ENCODE measurements at regions not wholly inside any gene's neighbourhood (a gene's known extent, or its start where the extent isn't known, plus 50 kb on each side); places are given as distances from the start of the nearest gene placed in this dataset.

DNA sequence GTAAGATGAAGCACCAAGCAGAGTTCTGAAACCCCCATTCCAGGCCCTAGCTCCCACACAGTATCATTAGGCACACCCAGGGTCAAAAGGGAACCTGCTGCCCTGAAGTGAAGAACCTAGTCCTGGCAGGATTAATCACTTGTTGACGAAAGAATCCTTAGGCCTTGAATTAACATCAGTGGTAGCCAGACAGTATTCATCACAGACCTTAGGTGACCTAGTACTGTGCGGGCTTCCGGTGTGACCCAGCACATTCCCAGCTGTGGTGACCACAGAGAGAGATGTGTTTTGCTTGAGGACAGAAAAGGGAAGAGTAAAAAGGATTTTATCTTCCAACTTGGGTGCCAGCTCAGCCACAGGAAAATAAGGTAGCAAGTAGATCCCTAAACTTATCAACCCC is 1071.4 kb upstream of the FAM98A start:
- Histone ChIP-seq H3K4me3 (ENCODE audit: low read length in 3 of 3) (no peak overlapping the region), H3K4me1 (ENCODE audit: control insufficient read depth in 2 of 3, insufficient read depth in 2 of 3, low read depth in 1 of 3, low read length in 3 of 3) (no peaks in the 10 kb centered on the region), H3K36me3 (ENCODE audit: control insufficient read depth in 2 of 3, insufficient read depth in 3 of 3, low read length in 3 of 3) (no peaks in the 10 kb centered on the region), H3K9me3 (ENCODE audit: control insufficient read depth in 2 of 3, insufficient read depth in 1 of 3, low read length in 3 of 3) (peaks cover 0 to 3% (median 3%) of the 10 kb centered on the region in 3 donors), H3K27me3 (ENCODE audit: control insufficient read depth, insufficient read depth, low read length) (no peaks in the 10 kb centered on the region), H3K27ac (ENCODE audit: low read depth in 2 of 2, low read length in 2 of 2) (no peak overlapping the region), H3K9ac (ENCODE audit: low read length in 3 of 3) (no peak overlapping the region)
- FAIRE-seq: no peak
- intact Hi-C loops (cut with DNase I): no loop called here
- TF ChIP-seq, protein P1, sequence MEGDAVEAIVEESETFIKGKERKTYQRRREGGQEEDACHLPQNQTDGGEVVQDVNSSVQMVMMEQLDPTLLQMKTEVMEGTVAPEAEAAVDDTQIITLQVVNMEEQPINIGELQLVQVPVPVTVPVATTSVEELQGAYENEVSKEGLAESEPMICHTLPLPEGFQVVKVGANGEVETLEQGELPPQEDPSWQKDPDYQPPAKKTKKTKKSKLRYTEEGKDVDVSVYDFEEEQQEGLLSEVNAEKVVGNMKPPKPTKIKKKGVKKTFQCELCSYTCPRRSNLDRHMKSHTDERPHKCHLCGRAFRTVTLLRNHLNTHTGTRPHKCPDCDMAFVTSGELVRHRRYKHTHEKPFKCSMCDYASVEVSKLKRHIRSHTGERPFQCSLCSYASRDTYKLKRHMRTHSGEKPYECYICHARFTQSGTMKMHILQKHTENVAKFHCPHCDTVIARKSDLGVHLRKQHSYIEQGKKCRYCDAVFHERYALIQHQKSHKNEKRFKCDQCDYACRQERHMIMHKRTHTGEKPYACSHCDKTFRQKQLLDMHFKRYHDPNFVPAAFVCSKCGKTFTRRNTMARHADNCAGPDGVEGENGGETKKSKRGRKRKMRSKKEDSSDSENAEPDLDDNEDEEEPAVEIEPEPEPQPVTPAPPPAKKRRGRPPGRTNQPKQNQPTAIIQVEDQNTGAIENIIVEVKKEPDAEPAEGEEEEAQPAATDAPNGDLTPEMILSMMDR (IDR thresholded peaks at IDR 0.05; ENCODE audit: borderline replicate concordance, extremely low read depth, insufficient read depth): no peak
- DNase-seq: no peak

DNA sequence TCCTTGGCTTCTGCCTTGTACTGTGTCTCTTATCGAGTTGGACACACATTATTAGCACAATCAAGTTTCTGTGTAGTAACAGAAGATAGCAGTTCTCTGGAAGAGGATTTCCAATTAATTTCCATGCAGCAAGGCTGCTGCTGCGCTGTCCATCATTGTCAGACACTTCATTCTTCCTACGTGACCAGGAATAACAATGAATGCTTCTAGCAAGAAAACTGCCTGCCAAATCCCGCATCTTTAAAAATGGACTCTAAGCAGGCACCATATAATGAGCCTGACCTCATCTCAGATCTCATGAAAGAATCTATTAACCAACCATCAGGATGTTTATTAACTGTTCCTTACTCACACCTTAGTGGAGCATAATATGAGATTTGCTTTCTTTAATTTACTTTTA is 1067.7 kb upstream of the FAM98A start:
- Histone ChIP-seq H3K27me3 (ENCODE audit: control insufficient read depth, insufficient read depth, low read length) (no peaks in the 10 kb centered on the region), H3K4me1 (ENCODE audit: control insufficient read depth in 2 of 3, insufficient read depth in 2 of 3, low read depth in 1 of 3, low read length in 3 of 3) (no peaks in the 10 kb centered on the region), H3K36me3 (ENCODE audit: control insufficient read depth in 2 of 3, insufficient read depth in 3 of 3, low read length in 3 of 3) (no peaks in the 10 kb centered on the region), H3K9me3 (ENCODE audit: control insufficient read depth in 2 of 3, insufficient read depth in 1 of 3, low read length in 3 of 3) (no peaks in the 10 kb centered on the region), H3K4me3 (ENCODE audit: low read length in 3 of 3) (no peak overlapping the region), H3K9ac (ENCODE audit: low read length in 3 of 3) (no peak overlapping the region), H3K27ac (ENCODE audit: low read depth in 2 of 2, low read length in 2 of 2) (no peak overlapping the region)
- DNase-seq (no peak), FAIRE-seq (no peak)
- TF ChIP-seq, protein P1 (IDR thresholded peaks at IDR 0.05; ENCODE audit: borderline replicate concordance, extremely low read depth, insufficient read depth): no peak
- intact Hi-C loops (cut with DNase I): no loop called here

DNA sequence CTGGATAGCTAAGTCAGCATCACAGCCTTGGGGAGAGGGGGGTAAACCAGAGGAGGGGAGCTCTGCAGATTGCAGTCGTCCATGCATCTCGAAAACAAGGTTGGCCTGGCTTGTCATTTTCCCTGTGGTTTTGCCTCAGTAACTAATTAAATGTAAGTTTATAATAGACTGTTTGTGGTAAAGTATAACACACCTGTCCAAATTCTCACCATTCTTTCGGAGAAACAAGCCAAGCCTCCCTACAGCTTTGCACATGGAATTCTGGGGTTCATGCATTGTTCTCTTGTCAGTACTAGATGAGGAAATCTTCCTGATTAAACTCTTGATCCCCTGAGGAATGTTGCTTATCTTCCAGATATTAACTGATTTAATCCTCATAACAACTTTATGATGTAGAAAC is 1065.2 kb upstream of the FAM98A start:
- no peaks in the 10 kb centered on the region for H3K27me3 ChIP-seq (ENCODE audit: control insufficient read depth, insufficient read depth, low read length)
- H3K36me3 ChIP-seq (ENCODE audit: control insufficient read depth in 2 of 3, insufficient read depth in 3 of 3, low read length in 3 of 3): no peaks in the 10 kb centered on the region
- no peak for FAIRE-seq
- H3K4me3 ChIP-seq (ENCODE audit: low read length in 3 of 3): no peak overlapping the region
- H3K9me3 ChIP-seq (ENCODE audit: control insufficient read depth in 2 of 3, insufficient read depth in 1 of 3, low read length in 3 of 3): no peaks in the 10 kb centered on the region
- no peaks in the 10 kb centered on the region for H3K4me1 ChIP-seq (ENCODE audit: control insufficient read depth in 2 of 3, insufficient read depth in 2 of 3, low read depth in 1 of 3, low read length in 3 of 3)
- TF ChIP-seq, protein P1 (IDR thresholded peaks at IDR 0.05; ENCODE audit: borderline replicate concordance, extremely low read depth, insufficient read depth): no peak
- intact Hi-C loops (cut with DNase I): no loop called here
- no peak overlapping the region for H3K27ac ChIP-seq (ENCODE audit: low read depth in 2 of 2, low read length in 2 of 2)
- H3K9ac ChIP-seq (ENCODE audit: low read length in 3 of 3): no peak overlapping the region
- DNase-seq: peak in 2 of 5 donors; percentile 13 to 16

DNA sequence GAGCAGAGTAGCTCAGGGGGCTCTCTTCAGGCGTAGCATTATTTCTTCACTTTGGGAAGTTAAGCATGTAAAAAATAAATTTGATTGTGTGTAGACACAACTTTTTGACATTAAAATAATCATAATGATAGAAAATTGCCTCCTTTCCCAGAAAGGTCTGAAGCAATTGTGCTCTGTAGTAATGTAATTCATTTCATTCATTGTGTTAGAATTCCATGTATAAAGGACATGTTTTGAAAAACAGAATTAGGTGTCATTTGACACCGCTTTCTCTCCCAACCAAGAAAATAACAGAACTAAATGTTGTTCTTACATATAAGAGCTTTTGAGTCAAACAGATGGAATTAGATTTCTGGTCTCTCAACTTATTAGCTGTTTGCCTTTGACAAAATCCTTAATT is 1064.2 kb upstream of the FAM98A start:
- intact Hi-C loops (cut with DNase I): no loop called here
- H3K27me3 ChIP-seq (ENCODE audit: control insufficient read depth, insufficient read depth, low read length): no peaks in the 10 kb centered on the region
- no peak for DNase-seq
- no peaks in the 10 kb centered on the region for H3K4me1 ChIP-seq (ENCODE audit: control insufficient read depth in 2 of 3, insufficient read depth in 2 of 3, low read depth in 1 of 3, low read length in 3 of 3)
- no peak for FAIRE-seq
- no peak overlapping the region for H3K4me3 ChIP-seq (ENCODE audit: low read length in 3 of 3)
- TF ChIP-seq, protein P1 (IDR thresholded peaks at IDR 0.05; ENCODE audit: borderline replicate concordance, extremely low read depth, insufficient read depth): no peak
- no peak overlapping the region for H3K9ac ChIP-seq (ENCODE audit: low read length in 3 of 3)
- no peak overlapping the region for H3K27ac ChIP-seq (ENCODE audit: low read depth in 2 of 2, low read length in 2 of 2)
- no peaks in the 10 kb centered on the region for H3K9me3 ChIP-seq (ENCODE audit: control insufficient read depth in 2 of 3, insufficient read depth in 1 of 3, low read length in 3 of 3)
- H3K36me3 ChIP-seq (ENCODE audit: control insufficient read depth in 2 of 3, insufficient read depth in 3 of 3, low read length in 3 of 3): no peaks in the 10 kb centered on the region

Measured in kidney (tissue), 13 donors.